ENCODE measurements at regions not wholly inside any gene's neighbourhood (a gene's known extent, or its start where the extent isn't known, plus 50 kb on each side); places are given as distances from the start of the nearest gene placed in this dataset.
A peak's percentile ranks its signal among the peaks of the same experiment; 100 is the strongest.

DNA sequence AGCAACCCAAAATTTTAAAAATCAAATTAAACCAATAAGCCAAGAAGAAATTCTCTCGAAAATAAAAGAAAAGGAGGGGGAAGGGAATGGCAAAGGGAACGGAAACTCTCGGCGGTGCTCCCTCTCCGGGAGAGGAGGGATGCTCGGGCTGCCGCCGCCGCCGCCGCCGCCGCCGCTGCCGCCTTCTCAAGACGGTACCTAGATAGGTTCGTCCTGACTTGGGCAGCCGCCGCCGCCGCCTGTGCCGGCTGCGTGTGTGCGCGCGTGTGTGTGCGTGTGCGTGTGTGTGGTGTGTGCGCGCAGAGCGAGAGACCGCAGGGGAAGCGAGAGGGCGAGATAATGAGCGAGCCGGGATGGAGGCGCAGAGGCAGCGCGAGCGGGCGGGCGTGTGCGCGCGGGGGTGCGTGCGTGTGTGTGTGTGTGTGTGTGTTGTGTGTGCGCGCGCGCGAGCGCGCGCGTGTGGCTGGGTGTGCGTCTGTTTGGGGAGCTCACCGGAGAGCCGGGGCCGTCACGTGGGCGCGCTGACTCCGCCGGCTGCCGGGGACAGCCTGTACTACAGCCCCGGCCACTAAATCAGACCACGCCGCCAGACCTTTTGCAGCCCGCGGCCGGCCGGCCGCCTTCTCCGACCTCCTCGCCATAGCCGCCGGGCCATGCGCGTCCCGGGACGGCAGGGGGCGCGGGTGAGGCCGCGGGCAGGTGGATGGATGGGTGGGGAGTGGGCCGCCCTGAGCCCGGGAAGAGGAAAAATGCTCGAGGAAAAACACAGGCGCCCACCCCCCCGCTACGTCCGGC is 111.6 kb downstream of the DHX15 start (continued):
- TF ChIP-seq RXRA (IDR thresholded peaks at IDR 0.05; ENCODE audit: insufficient read depth, low read depth, low read length) (0 out of 2 replicates have a peak, but pooled peaks have one; percentile 27), TBP (IDR thresholded peaks at IDR 0.05; ENCODE audit: low read depth, low read length) (peak; percentile 60; the same call in 1 of the 2 replicates), EGR1 (IDR thresholded peaks at IDR 0.05; ENCODE audit: borderline replicate concordance, low read depth, low read length) (peak; percentile 81; the same call in 1 of the 2 replicates), SIRT6 (IDR thresholded peaks at IDR 0.05; ENCODE audit: low read length) (no peak), KDM1A (IDR thresholded peaks at IDR 0.05; ENCODE audit: borderline replicate concordance, low read length) (peak; percentile 64), ASH2L (IDR thresholded peaks at IDR 0.05; ENCODE audit: low read length) (peak; percentile 59), EP300 (IDR thresholded peaks at IDR 0.05; ENCODE audit: borderline replicate concordance in 1 of 2, low read depth in 2 of 2, low read length in 2 of 2) (0 out of 3 replicates have a peak, but pooled peaks of 1 of the 2 experiments have one; percentile 26), BCL11A (IDR thresholded peaks at IDR 0.05; ENCODE audit: low read depth in 2 of 2, low read length in 2 of 2) (no peak), NRF1 (IDR thresholded peaks at IDR 0.05; ENCODE audit: low read depth, low read length) (no peak), YY1 (IDR thresholded peaks at IDR 0.05; ENCODE audit: low read depth, low read length) (peak; percentile 67; the same call in 1 of the 2 replicates), TAF7 (optimal IDR thresholded peaks at IDR 0.05; ENCODE audit: borderline replicate concordance, low read depth, low read length) (no peak), GTF2F1 (IDR thresholded peaks at IDR 0.05; ENCODE audit: borderline replicate concordance, low read depth, low read length) (no peak), CHD2 (IDR thresholded peaks at IDR 0.05; ENCODE audit: low read length) (no peak), RAD21 (IDR thresholded peaks at IDR 0.05 in 1 of 2, conservative IDR thresholded peaks at IDR 0.05 in 1 of 2; ENCODE audit: low read depth in 2 of 2, low read length in 2 of 2) (peak; percentile 42 to 64), CBX5 (IDR thresholded peaks at IDR 0.05; ENCODE audit: low read depth, low read length) (no peak), E2F6 (IDR thresholded peaks at IDR 0.05) (peak; percentile 38), PHF8 (conservative IDR thresholded peaks at IDR 0.05; ENCODE audit: low read depth, low read length) (no peak), FOSL1 (IDR thresholded peaks at IDR 0.05; ENCODE audit: insufficient read depth, low read depth, low read length) (no peak), USF2 (IDR thresholded peaks at IDR 0.05; ENCODE audit: low read length) (peak; percentile 84), RNF2 (IDR thresholded peaks at IDR 0.05; ENCODE audit: borderline replicate concordance, low read depth, low read length, missing control alignments, poor library complexity, severe bottlenecking) (no peak)
